H1 (cell line): ENCODE measurements at regions not wholly inside any gene's neighbourhood (a gene's known extent, or its start where the extent isn't known, plus 50 kb on each side); places are given as distances from the start of the nearest gene placed in this dataset.

ENCODE experiments used
- CTCF ChIA-PET: fragments of 300-600 bp; sonication (Branson Sonifier 250); formaldehyde crosslinking; loops from one replicate; lab custom pipeline; 2021; ENCODE audit not compliant: partially characterized antibody; lab: Charles Lee
- POLR2A ChIA-PET: fragments of 300-600 bp; sonication (Branson Sonifier 250); formaldehyde crosslinking; loops from one replicate; lab custom pipeline; 2021; ENCODE audit warnings: inconsistent platforms; ENCODE audit not compliant: partially characterized antibody; lab: Charles Lee
- DNase-seq, 2 experiments: peaks; one replicate each; pipeline versions ENCODE4 v3.0.0 to v3.0.0-alpha.2; 2010 to 2022; ENCODE audit warnings: low spot score in 2 of 2, low read depth in 1 of 2, mixed read lengths in 1 of 2
- FAIRE-seq: peaks from 2 replicates; lab custom pipeline; 2011; peaks lifted over from hg19 to GRCh38; lab: Jason Lieb, UNC
- H2AFZ ChIP-seq: 2 replicates; pipeline ENCODE4 v1.8.1; 2012; ENCODE audit warnings: low read length, inconsistent platforms
- H2AK5ac ChIP-seq: 2 replicates; pipeline ENCODE4 v1.6.1; 2013; ENCODE audit warnings: low read depth, low read length
- H2BK120ac ChIP-seq: replicated peaks from 2 replicates; pipeline ENCODE3; 2013; ENCODE audit warnings: low read depth, low read length, inconsistent platforms
- H2BK12ac ChIP-seq: 2 replicates; pipeline ENCODE4 v1.6.1; 2013; ENCODE audit warnings: low read depth, low read length
- H2BK15ac ChIP-seq: 2 replicates; pipeline ENCODE4 v1.6.1; 2013; ENCODE audit warnings: low read length
- H2BK20ac ChIP-seq: 2 replicates; pipeline ENCODE4 v1.6.1; 2013; ENCODE audit warnings: low read length
- H2BK5ac ChIP-seq: 2 replicates; pipeline ENCODE4 v1.6.1; 2013; ENCODE audit warnings: low read depth, low read length
- H3K14ac ChIP-seq: 2 replicates; pipeline ENCODE4 v1.6.1; 2013; ENCODE audit warnings: inconsistent platforms; ENCODE audit not compliant: insufficient read length
- H3K18ac ChIP-seq: 2 replicates; pipeline ENCODE4 v1.6.1; 2013; ENCODE audit warnings: low read length; ENCODE audit errors: extremely low read depth
- H3K23ac ChIP-seq: 2 replicates; pipeline ENCODE4 v1.6.1; 2013; ENCODE audit warnings: inconsistent platforms; ENCODE audit not compliant: insufficient read length
- H3K23me2 ChIP-seq: 2 replicates; pipeline ENCODE4 v1.6.1; 2013; ENCODE audit warnings: low read depth, low read length
- H3K27ac ChIP-seq: 2 replicates; pipeline ENCODE4 v1.6.1; 2011; ENCODE audit warnings: low read depth, low read length, inconsistent platforms
- H3K27me3 ChIP-seq, 4 experiments: replicated peaks in 1 of 4; 1 replicate in 1 of 4; 2 replicates in 3 of 4; pipeline versions ENCODE4 v1.6.1 to v1.8.1; 2011 to 2013; ENCODE audit warnings: low read length in 3 of 4, mild to moderate bottlenecking in 3 of 4, inconsistent platforms in 2 of 4, mixed read lengths in 2 of 4, moderate library complexity in 1 of 4; ENCODE audit not compliant: control insufficient read depth in 3 of 4, insufficient read depth in 3 of 4; ENCODE audit errors: extremely low read depth in 1 of 4
- H3K36me3 ChIP-seq, 4 experiments: 2 replicates each; pipeline versions ENCODE4 v1.6.1 to v1.8.1; 2011 to 2013; ENCODE audit warnings: mild to moderate bottlenecking in 4 of 4, low read length in 3 of 4, moderate library complexity in 2 of 4, control low read depth in 1 of 4, inconsistent platforms in 1 of 4; ENCODE audit not compliant: insufficient read depth in 4 of 4, control insufficient read depth in 2 of 4
- H3K4ac ChIP-seq: replicated peaks from 2 replicates; pipeline ENCODE3; 2013; ENCODE audit warnings: low read length, low read depth, mixed read lengths, inconsistent platforms; ENCODE audit not compliant: insufficient read length
- H3K4me1 ChIP-seq, 4 experiments: replicated peaks in 1 of 4; 1 replicate in 1 of 4; 2 replicates in 3 of 4; pipeline versions ENCODE4 v1.6.1 to v1.8.1; 2011 to 2013; ENCODE audit warnings: low read length in 3 of 4, inconsistent platforms in 2 of 4, mixed read lengths in 1 of 4; ENCODE audit not compliant: insufficient read depth in 4 of 4, control insufficient read depth in 3 of 4
- H3K4me2 ChIP-seq, 2 experiments: 2 replicates each; pipeline versions ENCODE4 v1.6.1 to v1.8.1; 2011 to 2013; ENCODE audit warnings: low read depth in 2 of 2, low read length in 2 of 2, control low read depth in 1 of 2, inconsistent platforms in 1 of 2, mild to moderate bottlenecking in 1 of 2; ENCODE audit not compliant: insufficient read depth in 1 of 2
- H3K4me3 ChIP-seq, 4 experiments: fragments of 200-600, 300-600 bp in 1 of 4; sonication (generic), shearing (Covaris generic), sonication (Bioruptor Twin) in 1 of 4; 2 replicates each; pipeline versions ENCODE4 v1.5.1 to v1.8.1; 2011 to 2016; ENCODE audit warnings: low read length in 4 of 4, low read depth in 3 of 4, control low read depth in 2 of 4, inconsistent platforms in 2 of 4, mild to moderate bottlenecking in 2 of 4, mixed read lengths in 1 of 4, moderate library complexity in 1 of 4; ENCODE audit not compliant: insufficient read depth in 2 of 4; ENCODE audit errors: extremely low read depth in 1 of 4
- H3K56ac ChIP-seq: replicated peaks from 2 replicates; pipeline ENCODE3; 2013; ENCODE audit warnings: low read depth, mild to moderate bottlenecking, mixed read lengths, low read length, inconsistent platforms; ENCODE audit not compliant: insufficient read length
- H3K79me1 ChIP-seq: 2 replicates; pipeline ENCODE4 v1.6.1; 2013; ENCODE audit warnings: low read depth, low read length, control low read depth
- H3K79me2 ChIP-seq, 2 experiments: 2 replicates each; pipeline versions ENCODE4 v1.6.1 to v1.8.1; 2012 to 2013; ENCODE audit warnings: low read length in 2 of 2, mild to moderate bottlenecking in 2 of 2, inconsistent platforms in 1 of 2; ENCODE audit not compliant: insufficient read depth in 2 of 2, control insufficient read depth in 1 of 2
- H3K9ac ChIP-seq, 4 experiments: replicated peaks in 1 of 4; 1 replicate in 1 of 4; 2 replicates in 3 of 4; pipeline versions ENCODE4 v1.6.1 to v1.8.1; 2011 to 2013; ENCODE audit warnings: low read depth in 3 of 4, low read length in 3 of 4, control low read depth in 2 of 4, mild to moderate bottlenecking in 2 of 4, moderate library complexity in 2 of 4, inconsistent platforms in 1 of 4; ENCODE audit errors: extremely low read depth in 1 of 4
- H3K9me3 ChIP-seq, 2 experiments: 2 replicates each; pipeline versions ENCODE4 v1.6.1 to v1.8.1; 2012 to 2013; ENCODE audit warnings: mild to moderate bottlenecking in 2 of 2, moderate library complexity in 2 of 2, control low read depth in 1 of 2, inconsistent platforms in 1 of 2, low read depth in 1 of 2, low read length in 1 of 2, mixed read lengths in 1 of 2; ENCODE audit not compliant: insufficient read depth in 2 of 2
- H4K20me1 ChIP-seq, 2 experiments: replicated peaks in 1 of 2; 2 replicates each; pipeline versions ENCODE3 to v1.8.1; 2011 to 2013; ENCODE audit warnings: inconsistent platforms in 2 of 2, low read length in 2 of 2, mild to moderate bottlenecking in 1 of 2; ENCODE audit not compliant: insufficient read depth in 2 of 2, control insufficient read depth in 1 of 2
- H4K5ac ChIP-seq: 2 replicates; pipeline ENCODE4 v1.6.1; 2013; ENCODE audit warnings: low read length, low read depth, mixed read lengths, inconsistent platforms; ENCODE audit not compliant: insufficient read length
- H4K8ac ChIP-seq: 2 replicates; pipeline ENCODE4 v1.8.0; 2013; ENCODE audit warnings: mild to moderate bottlenecking, moderate library complexity, low read length, inconsistent platforms; ENCODE audit not compliant: insufficient read depth; ENCODE audit errors: extremely low read depth
- H4K91ac ChIP-seq: replicated peaks from 2 replicates; pipeline ENCODE3; 2013; ENCODE audit warnings: low read length, mixed read lengths, inconsistent platforms; ENCODE audit not compliant: insufficient read length
- BCL11A ChIP-seq, 2 experiments: IDR thresholded peaks; one replicate each; pipeline ENCODE4 v1.6.1; 2011; ENCODE audit warnings: low read depth in 2 of 2, low read length in 2 of 2, mild to moderate bottlenecking in 2 of 2
- CBX8 ChIP-seq: fragments of 300-800, 300-1000 bp; sonication (generic); IDR thresholded peaks from 2 replicates; pipeline ENCODE4 v1.7.1; 2016; ENCODE audit warnings: low read depth, low read length, borderline replicate concordance
- CREB1 ChIP-seq: IDR thresholded peaks from 2 replicates; pipeline ENCODE4 v1.6.1; 2012; ENCODE audit warnings: inconsistent platforms
- CTBP2 ChIP-seq: IDR thresholded peaks from 2 replicates; pipeline ENCODE4 v1.7.0; 2011; ENCODE audit warnings: borderline replicate concordance, mild to moderate bottlenecking, moderate library complexity, mixed read lengths, low read length; ENCODE audit not compliant: insufficient read depth, insufficient read length
- EP300 ChIP-seq, 2 experiments: IDR thresholded peaks; 1 replicate in 1 of 2; 2 replicates in 1 of 2; pipeline ENCODE4 v1.6.1; 2011 to 2012; ENCODE audit warnings: low read depth in 2 of 2, low read length in 2 of 2, mild to moderate bottlenecking in 2 of 2, borderline replicate concordance in 1 of 2, inconsistent platforms in 1 of 2, moderate library complexity in 1 of 2
- GABPA ChIP-seq: IDR thresholded peaks from 2 replicates; pipeline ENCODE4 v1.6.1; 2011; ENCODE audit warnings: mild to moderate bottlenecking, low read length, moderate library complexity, borderline replicate concordance; ENCODE audit not compliant: insufficient read depth
- MAFK ChIP-seq: IDR thresholded peaks from 2 replicates; pipeline ENCODE4 v1.6.1; 2012; ENCODE audit warnings: low read depth, mild to moderate bottlenecking, improper control_type of control experiment, low read length
- POU5F1 ChIP-seq: IDR thresholded peaks from 2 replicates; pipeline ENCODE4 v1.6.1; 2011; ENCODE audit warnings: low read depth, mild to moderate bottlenecking, low read length, moderate library complexity
- RFX5 ChIP-seq: IDR thresholded peaks from 2 replicates; pipeline ENCODE4 v1.6.1; 2011; ENCODE audit warnings: low read depth, low read length, improper control_type of control experiment, borderline replicate concordance
- SIN3A ChIP-seq, 2 experiments: IDR thresholded peaks in 1 of 2; conservative IDR thresholded peaks in 1 of 2; 2 replicates each; pipeline ENCODE4 v1.6.1; 2011 to 2012; ENCODE audit warnings: low read length in 2 of 2, improper control_type of control experiment in 1 of 2, low read depth in 1 of 2, mild to moderate bottlenecking in 1 of 2
- SRF ChIP-seq: IDR thresholded peaks from 2 replicates; pipeline ENCODE4 v1.6.1; 2011; ENCODE audit warnings: mild to moderate bottlenecking, low read depth, low read length, moderate library complexity
- YY1 ChIP-seq: IDR thresholded peaks from 2 replicates; pipeline ENCODE4 v1.6.1; 2011; ENCODE audit warnings: low read depth, mild to moderate bottlenecking, low read length
- WGBS, 2 experiments: shearing (Covaris generic) in 1 of 2; methylation state at CpG; one replicate each; pipeline versions ENCODE4 v1.1.6 to v1.1.7; 2013 to 2015; ENCODE audit warnings: low lambda C conversion rate in 2 of 2, mixed read lengths in 2 of 2, inconsistent platforms in 1 of 2, low coverage in 1 of 2, missing lambda C conversion rate in 1 of 2; ENCODE audit not compliant: insufficient replicate concordance in 2 of 2, insufficient coverage in 1 of 2, insufficient read length in 1 of 2; ENCODE audit errors: extremely low coverage in 1 of 2, missing lambda C conversion rate in 1 of 2; 5-methylcytosine and 5-hydroxymethylcytosine counted together
- TF ChIP-seq, protein P1 (sequence below): IDR thresholded peaks from 2 replicates; pipeline ENCODE4 v1.6.1; 2012; ENCODE audit warnings: low read length, inconsistent platforms

DNA sequence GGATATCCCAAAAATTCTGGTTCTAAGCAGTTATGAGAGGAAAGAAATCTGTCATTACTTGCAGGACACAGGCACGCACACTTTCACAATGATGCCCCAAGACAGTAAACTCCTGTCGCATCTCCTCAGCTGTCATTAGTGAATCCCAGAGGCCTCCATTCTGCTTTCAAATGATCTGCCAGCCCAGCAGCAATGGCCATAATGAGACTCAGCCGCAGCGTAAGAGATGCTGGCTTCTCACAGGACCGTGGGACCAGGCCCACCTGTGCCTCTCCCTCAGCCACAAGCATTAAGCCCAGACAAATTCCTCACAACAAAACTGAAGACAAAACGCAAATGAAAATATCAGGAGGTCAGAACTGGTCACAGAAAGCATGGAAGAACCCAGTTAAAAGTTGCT is 98.0 kb upstream of the VLDLR start:
- Histone ChIP-seq H3K23ac (no peak overlapping the region), H3K4me2 (no peak overlapping the region), H3K56ac (no peak overlapping the region), H2BK20ac (no peak overlapping the region), H3K18ac (no peak overlapping the region), H3K9ac (no peak overlapping the region), H3K4me3 (no peak overlapping the region), H4K91ac (no peak overlapping the region), H2AK5ac (no peak overlapping the region), H3K27me3 (no peaks in the 10 kb centered on the region), H3K23me2 (no peaks in the 10 kb centered on the region), H3K14ac (no peak overlapping the region), H3K36me3 (peaks cover 0 to 5% (median 1%) of the 10 kb centered on the region in 4 experiments; a peak in 1 of 8 replicates), H4K5ac (no peak overlapping the region), H3K79me1 (no peaks in the 10 kb centered on the region), H2BK15ac (no peak overlapping the region), H3K4ac (no peak overlapping the region), H3K79me2 (no peaks in the 10 kb centered on the region), H2BK5ac (no peak overlapping the region), H3K4me1 (peaks cover 0 to 5% (median 0%) of the 10 kb centered on the region in 4 experiments; a peak in 2 of 7 replicates), H2BK120ac (no peak overlapping the region), H4K20me1 (no peaks in the 10 kb centered on the region), H3K9me3 (no peaks in the 10 kb centered on the region), H3K27ac (no peak overlapping the region), H2BK12ac (no peak overlapping the region; the same call in 1 of the 2 replicates), H2AFZ (no peak overlapping the region), H4K8ac (no peak overlapping the region)
- TF ChIP-seq, protein P1, sequence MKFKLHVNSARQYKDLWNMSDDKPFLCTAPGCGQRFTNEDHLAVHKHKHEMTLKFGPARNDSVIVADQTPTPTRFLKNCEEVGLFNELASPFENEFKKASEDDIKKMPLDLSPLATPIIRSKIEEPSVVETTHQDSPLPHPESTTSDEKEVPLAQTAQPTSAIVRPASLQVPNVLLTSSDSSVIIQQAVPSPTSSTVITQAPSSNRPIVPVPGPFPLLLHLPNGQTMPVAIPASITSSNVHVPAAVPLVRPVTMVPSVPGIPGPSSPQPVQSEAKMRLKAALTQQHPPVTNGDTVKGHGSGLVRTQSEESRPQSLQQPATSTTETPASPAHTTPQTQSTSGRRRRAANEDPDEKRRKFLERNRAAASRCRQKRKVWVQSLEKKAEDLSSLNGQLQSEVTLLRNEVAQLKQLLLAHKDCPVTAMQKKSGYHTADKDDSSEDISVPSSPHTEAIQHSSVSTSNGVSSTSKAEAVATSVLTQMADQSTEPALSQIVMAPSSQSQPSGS: no peak
- TF ChIP-seq GABPA (no peak), SRF (no peak), YY1 (no peak), CBX8 (no peak), EP300 (IDR thresholded peaks at IDR 0.05; ENCODE audit: borderline replicate concordance in 1 of 2, low read depth in 2 of 2, low read length in 2 of 2) (no peak), CREB1 (no peak), MAFK (no peak), RFX5 (no peak), SIN3A (conservative IDR thresholded peaks at IDR 0.05 in 1 of 2, IDR thresholded peaks at IDR 0.05 in 1 of 2; ENCODE audit: low read depth in 1 of 2, low read length in 2 of 2) (no peak), BCL11A (IDR thresholded peaks at IDR 0.05; ENCODE audit: low read depth in 2 of 2, low read length in 2 of 2) (no peak), POU5F1 (no peak), CTBP2 (no peak)
- 91% methylated on average over 6 of the region's 6 CpGs; no CpG with 5 or more reads in 1 of the 2 experiments for WGBS, 2 experiments
- POLR2A ChIA-PET: interaction anchor here (0.8 kb wide), 1 partner anchor 99 kb away, joined by 3 read pairs; no protein-coding TSS in a partner anchor
- DNase-seq (no peak), FAIRE-seq (no peak)
- CTCF ChIA-PET: no interaction called here
